Stimulated activated CD4-positive, alpha-beta T cell treated with anti-CD3 and anti-CD28 coated beads, Interleukin-4, amount 100 ng/mL, for 4 hours (primary cell): ENCODE measurements at regions not wholly inside any gene's neighbourhood (a gene's known extent, or its start where the extent isn't known, plus 50 kb on each side); places are given as distances from the start of the nearest gene placed in this dataset.
"Not testable (repeated sequence)": the region's sequence is repeated elsewhere in the genome, so short reads cannot be mapped to it uniquely, and the experiment has no call there.

Source experiments
- DNase-seq, 2 experiments: peaks; one replicate each; pipeline ENCODE4 v3.0.0-alpha.2; 2020

- no peak for DNase-seq
Observed at GRCh38 chr6:27112974-27113373, 134.5 kb upstream of the PRSS16 start.

- no peak for DNase-seq
Observed at GRCh38 chr6:27119329-27119728, 128.2 kb upstream of the PRSS16 start.

DNA sequence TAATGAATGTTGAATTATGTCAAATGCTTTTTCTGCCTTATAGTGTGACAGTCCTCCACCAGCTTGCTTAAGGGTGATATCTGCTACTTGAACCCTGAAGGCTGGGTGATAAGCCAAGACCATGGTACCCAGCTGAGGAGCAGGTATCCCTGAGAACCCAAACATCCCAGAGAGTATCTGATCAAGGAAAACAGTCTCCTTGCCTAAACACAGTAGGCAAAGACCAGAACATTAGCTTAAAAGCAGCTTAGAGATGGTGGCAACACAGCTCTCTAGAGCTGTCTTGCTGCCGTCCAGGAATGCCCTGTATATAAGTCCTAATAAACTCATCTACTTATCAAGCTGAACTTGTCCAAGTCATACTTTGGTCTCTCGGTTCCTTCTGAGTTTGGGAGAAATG is 127.7 kb upstream of the PRSS16 start:
- DNase-seq: no peak

DNA sequence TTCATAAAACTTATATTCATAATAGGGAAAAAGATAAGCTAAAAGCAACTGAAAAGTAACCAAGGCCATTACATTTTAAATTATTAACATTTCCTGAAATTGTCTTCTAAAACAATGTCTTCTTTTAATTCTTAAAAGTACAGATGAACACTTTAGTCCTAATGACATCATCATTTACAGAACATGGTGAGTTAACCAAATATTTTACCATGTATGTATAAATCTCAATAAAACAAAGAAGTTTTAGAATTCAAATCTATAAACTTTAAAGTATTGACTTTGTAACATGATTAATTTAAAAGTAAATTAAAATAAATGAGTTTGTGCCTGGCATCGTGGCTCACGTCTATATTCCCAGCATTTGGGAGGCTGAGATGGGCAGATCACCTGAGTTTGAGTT is 125.9 kb upstream of the PRSS16 start:
- no peak for DNase-seq

GRCh38 chr6:27124252-27124657 is 123.2 kb upstream of the PRSS16 start:
- DNase-seq: no peak

GRCh38 chr6:27126046-27126814 is 121.3 kb upstream of the PRSS16 start:
- DNase-seq: no peak

DNA sequence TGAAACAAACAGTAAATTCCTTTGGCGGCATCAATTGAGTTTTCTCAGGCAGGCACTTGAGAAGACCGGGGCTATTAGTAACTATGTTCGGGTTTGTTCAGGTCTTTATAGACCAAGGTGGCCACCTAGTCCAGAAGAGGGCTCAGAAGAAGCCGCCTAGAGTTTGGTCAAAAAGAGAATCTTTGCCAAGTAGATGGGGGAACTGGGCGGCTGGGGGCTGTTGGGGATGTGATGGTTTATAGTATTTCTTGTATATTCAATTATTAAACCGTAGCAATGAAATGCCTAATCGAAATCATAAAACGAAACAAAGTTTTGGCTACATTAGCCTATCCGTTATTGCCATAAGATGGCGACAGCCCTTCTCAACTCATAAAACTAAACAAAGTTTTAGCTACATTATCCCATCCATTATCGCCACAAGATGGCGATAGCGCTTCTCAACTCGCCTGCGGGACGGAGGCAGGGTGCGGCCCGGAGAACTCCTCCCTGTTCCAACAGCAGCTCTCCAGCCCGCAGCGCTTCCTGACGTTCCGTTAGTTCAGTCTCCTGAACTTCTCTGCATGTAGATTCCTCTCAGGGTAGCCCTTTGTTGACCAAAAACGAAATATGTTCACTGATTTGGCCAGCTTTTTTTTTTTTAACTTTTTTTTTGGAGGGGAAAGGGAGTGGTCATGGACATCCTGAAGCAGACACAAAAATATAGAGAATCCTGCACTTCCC is 120.5 kb upstream of the PRSS16 start:
- DNase-seq: peak; percentile 69 to 79

- DNase-seq: not testable (repeated sequence)
Observed at GRCh38 chr6:27127874-27128273, 119.6 kb upstream of the PRSS16 start.

DNA sequence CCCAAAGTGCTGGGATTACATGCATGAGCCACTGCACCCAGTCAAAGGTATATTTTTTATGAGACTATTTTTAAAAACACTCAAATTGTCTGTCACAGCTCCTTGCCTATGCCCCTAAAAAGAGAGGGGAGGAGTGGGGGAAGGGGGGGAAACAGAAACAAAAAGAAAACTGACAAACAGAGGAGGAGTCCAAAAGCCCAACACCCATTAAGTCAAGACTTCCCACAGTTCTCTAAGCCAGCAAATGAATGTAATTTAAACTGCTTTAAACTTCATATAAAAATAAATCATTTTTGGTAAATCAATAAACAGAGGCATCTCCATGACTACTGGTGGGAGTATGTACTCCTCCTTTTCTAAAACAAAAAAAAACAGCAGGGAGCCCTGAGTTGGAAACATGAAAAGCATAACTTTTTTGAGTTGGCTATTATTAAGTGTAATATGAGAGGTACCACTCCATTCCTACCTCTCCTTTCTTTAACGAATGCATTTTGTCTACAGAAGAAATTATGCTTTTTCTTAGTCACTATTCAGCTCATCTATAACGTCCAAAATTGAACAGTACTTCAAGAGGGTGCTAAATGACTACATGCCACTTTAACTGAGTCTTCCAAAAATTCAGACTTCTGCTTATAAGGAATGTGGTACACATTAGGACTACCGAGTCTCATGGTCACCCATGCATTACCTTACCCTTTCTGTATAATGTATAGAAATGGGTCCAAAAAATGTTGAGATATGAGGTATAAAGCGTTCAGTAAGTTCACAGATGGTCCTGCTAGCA is 119.0 kb upstream of the PRSS16 start:
- no peak for DNase-seq

- no peak for DNase-seq
Observed at GRCh38 chr6:27129095-27129815, 118.2 kb upstream of the PRSS16 start.

DNA sequence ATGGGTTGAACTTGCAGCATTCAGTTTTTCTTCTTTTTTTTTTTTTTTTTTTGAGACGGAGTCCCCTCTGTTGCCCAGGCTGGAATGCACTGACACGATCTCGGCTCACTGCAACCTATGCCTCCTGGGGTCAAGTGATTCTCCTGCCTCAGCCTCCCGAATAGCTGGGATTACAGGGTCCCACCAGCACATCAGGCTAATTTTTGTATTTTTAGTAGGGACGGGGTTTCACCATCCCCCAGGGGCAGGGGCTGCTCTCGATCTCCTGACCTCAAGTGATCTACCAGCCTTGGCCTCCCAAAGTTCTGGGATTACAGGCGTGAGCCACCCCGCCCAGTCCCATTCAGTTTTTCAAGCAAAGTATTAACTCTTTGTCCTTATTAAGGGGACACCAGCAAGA is 117.6 kb upstream of the PRSS16 start:
- DNase-seq: no peak

DNA sequence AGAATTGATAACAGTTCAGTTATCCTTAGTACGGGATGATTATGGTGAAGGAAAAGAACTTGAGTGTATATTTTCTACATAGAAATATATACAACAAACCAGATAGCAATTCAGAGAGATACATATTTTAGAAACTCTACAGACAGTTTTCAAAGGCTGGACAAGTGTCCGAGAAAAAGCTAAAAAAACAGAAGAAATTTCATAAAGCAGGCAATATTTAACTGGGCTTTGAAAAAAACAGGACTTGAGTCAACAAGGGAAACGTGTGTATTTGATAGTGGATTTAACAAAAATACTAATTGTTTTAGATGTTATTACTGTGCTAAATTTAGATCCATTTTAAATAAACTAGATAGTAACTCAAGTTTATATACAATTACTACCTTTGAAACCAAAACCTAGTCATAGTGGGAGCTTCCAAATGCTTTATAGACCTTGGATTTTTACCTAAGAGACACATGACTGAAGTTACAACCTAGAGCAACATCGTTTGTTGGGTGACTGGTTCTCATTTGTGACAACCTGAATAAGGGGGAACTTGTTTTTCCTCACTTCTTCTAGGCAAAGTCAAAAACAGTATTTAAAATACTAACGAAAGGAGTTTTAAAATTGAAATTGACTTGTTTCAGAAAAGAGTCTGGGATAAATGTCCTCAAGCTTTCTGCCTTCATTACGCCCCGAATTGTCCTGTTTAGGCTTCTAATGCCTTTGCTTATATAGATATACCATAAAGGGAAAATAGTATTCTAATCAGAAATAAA is 116.7 kb upstream of the PRSS16 start:
- DNase-seq: no peak

DNA sequence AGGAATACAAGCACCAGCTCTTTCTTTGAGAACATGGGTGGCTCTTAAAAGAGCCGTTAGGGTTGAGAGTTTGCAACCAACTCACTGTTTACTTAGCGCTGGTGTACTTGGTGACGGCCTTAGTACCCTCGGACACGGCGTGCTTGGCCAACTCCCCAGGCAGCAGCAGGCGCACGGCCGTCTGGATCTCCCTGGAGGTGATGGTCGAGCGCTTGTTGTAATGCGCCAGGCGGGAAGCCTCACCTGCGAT is 115.3 kb upstream of the PRSS16 start:
- not testable (repeated sequence) for DNase-seq

DNA sequence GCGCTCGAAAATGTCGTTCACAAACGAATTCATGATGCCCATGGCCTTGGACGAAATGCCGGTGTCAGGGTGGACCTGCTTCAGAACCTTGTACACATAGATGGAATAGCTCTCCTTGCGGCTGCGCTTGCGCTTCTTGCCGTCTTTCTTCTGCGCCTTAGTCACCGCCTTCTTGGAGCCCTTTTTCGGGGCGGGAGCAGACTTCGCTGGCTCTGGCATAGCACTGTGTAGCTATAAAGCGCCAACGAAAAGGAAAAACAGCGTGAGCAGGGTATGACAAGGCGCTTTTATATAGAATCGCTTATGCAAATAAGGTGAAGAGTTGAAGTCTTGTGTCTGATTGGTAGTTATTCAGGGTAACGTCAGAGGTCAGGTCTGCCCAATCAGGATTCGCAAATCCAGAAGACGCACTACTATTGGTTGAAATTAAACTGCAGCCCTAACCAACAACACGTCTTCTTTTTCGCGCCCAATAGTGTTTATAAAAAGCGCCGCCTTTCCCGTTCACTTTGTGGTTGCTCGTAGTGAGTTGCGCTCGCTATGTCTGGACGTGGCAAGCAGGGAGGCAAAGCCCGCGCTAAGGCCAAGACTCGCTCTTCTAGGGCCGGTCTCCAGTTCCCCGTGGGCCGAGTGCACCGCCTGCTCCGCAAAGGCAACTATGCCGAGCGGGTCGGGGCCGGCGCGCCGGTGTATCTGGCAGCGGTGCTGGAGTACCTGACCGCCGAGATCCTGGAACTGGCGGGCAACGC is 114.8 kb upstream of the PRSS16 start:
- DNase-seq: peak; percentile 72 to 91

DNA sequence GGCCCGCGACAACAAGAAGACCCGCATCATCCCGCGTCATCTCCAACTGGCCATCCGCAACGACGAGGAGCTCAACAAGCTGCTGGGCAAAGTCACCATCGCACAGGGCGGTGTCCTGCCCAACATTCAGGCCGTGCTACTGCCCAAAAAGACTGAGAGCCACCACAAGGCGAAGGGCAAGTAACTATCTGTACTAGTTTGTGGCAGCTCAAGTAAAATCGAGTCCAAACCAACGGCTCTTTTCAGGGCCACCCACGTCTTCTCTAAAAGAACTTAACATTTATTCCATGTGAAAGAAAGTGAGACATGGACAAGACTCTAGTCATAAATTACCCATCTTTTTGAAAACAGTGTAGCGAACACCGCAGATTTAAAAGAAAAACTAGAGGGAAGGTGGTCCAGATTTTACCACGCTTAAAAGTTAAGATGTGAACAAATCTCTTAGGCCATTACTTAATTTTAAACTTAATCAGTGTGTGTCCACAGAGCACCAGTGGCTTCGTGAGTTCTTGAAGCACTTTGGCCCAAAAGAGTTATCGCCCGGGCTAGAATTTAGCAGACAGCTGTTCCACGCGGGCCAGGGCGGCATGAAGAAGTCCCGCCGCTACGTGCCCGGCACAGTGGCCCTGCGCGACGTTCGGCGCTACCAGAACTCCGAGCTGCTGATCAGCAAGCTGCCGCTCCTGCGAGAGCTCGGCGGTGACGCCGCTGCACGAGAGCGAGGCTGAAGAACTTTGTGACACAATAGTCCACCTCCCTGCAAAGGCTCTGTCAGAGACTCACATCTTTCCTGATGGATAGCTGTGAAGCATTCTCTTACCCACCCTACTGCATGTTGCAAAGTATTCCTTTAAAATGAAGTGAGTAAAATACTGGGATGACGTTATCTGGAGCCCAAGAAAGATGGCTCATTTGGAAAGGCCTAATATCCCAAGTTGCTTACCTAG is 113.9 kb upstream of the PRSS16 start:
- peak; percentile 49 to 68 for DNase-seq

DNA sequence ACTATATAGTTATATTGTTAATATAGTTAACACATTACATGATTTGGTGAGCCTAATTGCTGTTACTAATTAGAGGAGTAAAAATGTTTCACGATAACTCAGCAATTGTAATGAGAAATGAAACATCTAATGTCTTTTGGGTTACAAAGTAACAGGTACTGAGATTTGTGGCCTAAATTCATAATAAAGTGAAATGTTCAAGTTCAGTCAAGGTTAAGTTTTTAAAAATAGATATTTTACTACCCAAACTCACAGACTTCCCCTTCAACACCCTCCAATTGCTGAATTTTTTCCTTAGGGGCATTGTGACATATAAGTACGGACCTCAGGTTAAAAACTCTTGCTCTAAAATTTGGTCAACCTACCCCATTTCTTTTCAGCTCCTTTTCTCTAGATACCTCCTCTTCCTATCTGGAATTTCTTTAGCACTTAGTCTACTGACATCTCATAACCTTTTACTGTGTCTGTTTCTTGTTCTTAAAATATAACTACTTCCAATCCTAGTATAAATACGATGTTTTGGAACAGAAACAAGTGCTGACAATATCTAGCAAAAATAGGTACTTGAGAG is 112.3 kb upstream of the PRSS16 start:
- DNase-seq: no peak

- DNase-seq: no peak
Observed at GRCh38 chr6:27136077-27136644, 111.3 kb upstream of the PRSS16 start.

DNA sequence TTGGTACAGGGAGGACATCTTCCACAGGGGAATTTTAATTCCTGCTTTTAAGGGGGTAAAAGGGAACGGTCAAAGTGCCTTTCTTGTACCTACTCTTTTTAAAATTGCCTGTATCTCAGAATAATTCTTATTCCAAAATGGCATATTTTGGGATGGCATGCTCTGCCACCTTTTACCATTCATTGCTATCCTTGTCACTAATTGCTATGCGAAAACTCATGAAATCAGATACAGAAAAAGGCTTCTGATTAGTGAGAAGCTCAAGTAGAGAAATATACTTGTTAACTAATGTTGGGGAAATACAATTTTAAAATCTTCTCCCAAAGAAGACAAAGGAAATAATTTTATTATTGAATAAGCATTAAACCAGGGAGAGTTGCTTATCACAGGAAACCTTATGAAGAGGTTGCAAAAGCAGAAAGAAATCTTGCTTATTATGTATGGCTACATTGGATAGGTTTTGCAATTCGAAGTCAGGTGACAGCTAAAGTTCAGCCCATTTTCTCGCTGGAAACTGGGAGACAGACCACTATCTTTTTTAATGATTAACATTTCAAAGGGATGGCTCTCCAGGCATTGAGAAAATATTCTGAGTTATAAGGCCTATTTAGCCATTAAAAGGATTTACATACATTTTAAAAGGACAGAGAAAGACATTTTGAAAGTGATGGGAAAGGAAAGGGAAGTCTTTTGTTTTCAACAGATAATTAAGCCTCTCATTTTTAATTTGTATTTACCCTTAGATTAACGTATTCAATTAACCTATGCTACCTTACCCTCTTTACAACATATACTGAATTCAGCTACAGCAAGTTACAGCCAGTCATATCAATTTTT is 110.3 kb upstream of the PRSS16 start:
- DNase-seq: no peak

- no peak for DNase-seq
Observed at GRCh38 chr6:27138406-27138805, 109.1 kb upstream of the PRSS16 start.
